ENCODE measurements at regions not wholly inside any gene's neighbourhood (a gene's known extent, or its start where the extent isn't known, plus 50 kb on each side); places are given as distances from the start of the nearest gene placed in this dataset.

- H3K4me3 ChIP-seq: no peak overlapping the region
- intact Hi-C loops (cut with DNase I): no loop called here
- no peaks in the 10 kb centered on the region for H3K9me3 ChIP-seq
- DNase-seq (ENCODE audit: extremely low spot score in 2 of 2): peak; percentile 46 to 83
- H3K27ac ChIP-seq: peak overlapping the region; percentile 74
- no peaks in the 10 kb centered on the region for H3K27me3 ChIP-seq
- H3K36me3 ChIP-seq: no peaks in the 10 kb centered on the region
- no peak for TF ChIP-seq CTCF (IDR thresholded peaks at IDR 0.05)
- TF ChIP-seq POLR2A (IDR thresholded peaks at IDR 0.05): no peak
- TF ChIP-seq POLR2AphosphoS5 (IDR thresholded peaks at IDR 0.05; ENCODE audit: insufficient read depth in 1 of 2, low read depth in 1 of 2): no peak
- peaks cover 35% of the 10 kb centered on the region for H3K4me1 ChIP-seq
Observed at GRCh38 chr18:10142496-10143160, 228.8 kb downstream of the VAPA start.

GRCh38 chr18:10143596-10143995, 229.8 kb downstream of the VAPA start:
- Histone ChIP-seq H3K27ac (peak overlapping the region; percentile 44), H3K9me3 (no peaks in the 10 kb centered on the region), H3K4me1 (peaks cover 35% of the 10 kb centered on the region), H3K27me3 (no peaks in the 10 kb centered on the region), H3K4me3 (no peak overlapping the region), H3K36me3 (no peaks in the 10 kb centered on the region)
- TF ChIP-seq POLR2A (IDR thresholded peaks at IDR 0.05): no peak
- no peak for TF ChIP-seq POLR2AphosphoS5 (IDR thresholded peaks at IDR 0.05; ENCODE audit: insufficient read depth in 1 of 2, low read depth in 1 of 2)
- TF ChIP-seq CTCF (IDR thresholded peaks at IDR 0.05): no peak
- peak in 1 of 2 donors; percentile 82 for DNase-seq (ENCODE audit: extremely low spot score in 2 of 2)
- intact Hi-C loops (cut with DNase I): no loop called here

- Histone ChIP-seq H3K4me3 (no peak overlapping the region), H3K27me3 (no peaks in the 10 kb centered on the region), H3K36me3 (no peaks in the 10 kb centered on the region), H3K4me1 (peaks cover 25% of the 10 kb centered on the region), H3K27ac (no peak overlapping the region), H3K9me3 (no peaks in the 10 kb centered on the region)
- no peak for DNase-seq (ENCODE audit: extremely low spot score in 2 of 2)
- TF ChIP-seq POLR2AphosphoS5 (IDR thresholded peaks at IDR 0.05; ENCODE audit: insufficient read depth in 1 of 2, low read depth in 1 of 2): no peak
- TF ChIP-seq CTCF (IDR thresholded peaks at IDR 0.05): no peak
- TF ChIP-seq POLR2A (IDR thresholded peaks at IDR 0.05): no peak
- intact Hi-C loops (cut with DNase I): no loop called here
Observed at GRCh38 chr18:10145546-10145945, 231.7 kb downstream of the VAPA start.

GRCh38 chr18:10147226-10147625, 233.4 kb downstream of the VAPA start:
- intact Hi-C loops (cut with DNase I): no loop called here
- no peaks in the 10 kb centered on the region for H3K9me3 ChIP-seq
- H3K27me3 ChIP-seq: no peaks in the 10 kb centered on the region
- TF ChIP-seq POLR2AphosphoS5 (IDR thresholded peaks at IDR 0.05; ENCODE audit: insufficient read depth in 1 of 2, low read depth in 1 of 2) (no peak), CTCF (IDR thresholded peaks at IDR 0.05) (no peak), POLR2A (IDR thresholded peaks at IDR 0.05) (no peak)
- H3K4me1 ChIP-seq: peaks cover 8% of the 10 kb centered on the region
- no peak for DNase-seq (ENCODE audit: extremely low spot score in 2 of 2)
- H3K4me3 ChIP-seq: no peak overlapping the region
- no peak overlapping the region for H3K27ac ChIP-seq
- H3K36me3 ChIP-seq: no peaks in the 10 kb centered on the region

GRCh38 chr18:10147752-10148151, 233.9 kb downstream of the VAPA start:
- H3K27me3 ChIP-seq: no peaks in the 10 kb centered on the region
- H3K4me3 ChIP-seq: no peak overlapping the region
- H3K4me1 ChIP-seq: peaks cover 3% of the 10 kb centered on the region
- no peak overlapping the region for H3K27ac ChIP-seq
- H3K36me3 ChIP-seq: no peaks in the 10 kb centered on the region
- peak in 1 of 2 donors; percentile 70 for DNase-seq (ENCODE audit: extremely low spot score in 2 of 2)
- intact Hi-C loops (cut with DNase I): no loop called here
- H3K9me3 ChIP-seq: no peaks in the 10 kb centered on the region
- no peak for TF ChIP-seq POLR2A (IDR thresholded peaks at IDR 0.05)
- no peak for TF ChIP-seq CTCF (IDR thresholded peaks at IDR 0.05)
- no peak for TF ChIP-seq POLR2AphosphoS5 (IDR thresholded peaks at IDR 0.05; ENCODE audit: insufficient read depth in 1 of 2, low read depth in 1 of 2)
